Breast epithelium (tissue), 4 donors: ENCODE measurements at regions not wholly inside any gene's neighbourhood (a gene's known extent, or its start where the extent isn't known, plus 50 kb on each side); places are given as distances from the start of the nearest gene placed in this dataset.
"Not testable (repeated sequence)": the region's sequence is repeated elsewhere in the genome, so short reads cannot be mapped to it uniquely, and the experiment has no call there.

ENCODE experiments used
- DNase-seq, 2 donors: peaks; one replicate each; pipeline ENCODE4 v3.0.0-alpha.2; 2019; ENCODE audit warnings: low spot score in 2 of 2
- H3K27ac ChIP-seq, 2 donors: fragments of 200-600 bp; sonication (generic) in 1 of 2; one replicate each; pipeline ENCODE4 v1.5.1; 2016 to 2019; ENCODE audit warnings: mild to moderate bottlenecking in 1 of 2
- H3K27me3 ChIP-seq, 2 donors: fragments of 200-600 bp; sonication (generic) in 1 of 2; one replicate each; pipeline versions ENCODE4 v1.5.1 to v1.6.0; 2017 to 2019; ENCODE audit warnings: control low read depth in 1 of 2, mild to moderate bottlenecking in 1 of 2
- H3K36me3 ChIP-seq: fragments of 200-600 bp; one replicate; pipeline ENCODE4 v1.5.1; 2019
- H3K4me1 ChIP-seq, 2 donors: fragments of 200-600 bp; sonication (generic); one replicate each; pipeline ENCODE4 v1.5.1; 2016 to 2019; ENCODE audit warnings: control low read depth in 1 of 2
- H3K4me3 ChIP-seq, 3 donors: fragments of 200-600 bp; sonication (generic); 1 replicate in 2 of 3; 2 replicates in 1 of 3; pipeline ENCODE4 v1.5.1; 2016 to 2019; ENCODE audit warnings: mild to moderate bottlenecking in 3 of 3, moderate library complexity in 2 of 3
- H3K9me3 ChIP-seq, 2 donors: fragments of 200-600 bp; sonication (generic) in 1 of 2; one replicate each; pipeline ENCODE4 v1.5.1; 2016 to 2019; ENCODE audit warnings: control low read depth in 1 of 2
- CTCF ChIP-seq, 3 donors: fragments of 450-650 bp; IDR thresholded peaks; one replicate each; pipeline ENCODE4 v1.5.1; 2016 to 2017; ENCODE audit warnings: antibody characterized with exemption in 3 of 3, mild to moderate bottlenecking in 3 of 3, moderate library complexity in 3 of 3
- POLR2A ChIP-seq: fragments of 450-650 bp; IDR thresholded peaks from one replicate; pipeline ENCODE4 v1.6.1; 2016; ENCODE audit warnings: antibody characterized with exemption, mild to moderate bottlenecking, moderate library complexity
- POLR2AphosphoS5 ChIP-seq, 3 donors: sonication (generic); formaldehyde crosslinking; IDR thresholded peaks; one replicate each; pipeline ENCODE4 v1.6.1; 2017; ENCODE audit warnings: antibody characterized with exemption in 3 of 3
- intact Hi-C: fragments of 100-400 bp; cut with DNase I; formaldehyde crosslinking; loops from one replicate; pipeline ENCODE4 v1.15.1; 2023; ENCODE audit warnings: low total_unique reads

- Histone ChIP-seq H3K27me3 (no peaks in the 10 kb centered on the region), H3K4me3 (no peak overlapping the region), H3K27ac (no peak overlapping the region), H3K4me1 (no peaks in the 10 kb centered on the region), H3K36me3 (no peaks in the 10 kb centered on the region), H3K9me3 (peaks cover 5 to 9% of the 10 kb centered on the region in 2 donors)
- DNase-seq = no peak
- no peak for TF ChIP-seq POLR2A
- TF ChIP-seq POLR2AphosphoS5 (IDR thresholded peaks at IDR 0.05) = no peak
- TF ChIP-seq CTCF (IDR thresholded peaks at IDR 0.05) = no peak
- intact Hi-C loops = no loop called here
These were observed 65.0 kb upstream of the SYT9 start for GRCh38 chr11:7186676-7187075.

- H3K4me1 ChIP-seq, H3K9me3 ChIP-seq, H3K27ac ChIP-seq, DNase-seq, H3K36me3 ChIP-seq, intact Hi-C loops, H3K27me3 ChIP-seq, H3K4me3 ChIP-seq: not testable (repeated sequence)
These were observed 58.9 kb upstream of the SYT9 start for GRCh38 chr11:7192785-7193184.

- no peaks in the 10 kb centered on the region for H3K36me3 ChIP-seq
- no peak for DNase-seq
- intact Hi-C loops = no loop called here
- H3K9me3 ChIP-seq = no peaks in the 10 kb centered on the region
- TF ChIP-seq POLR2AphosphoS5 (IDR thresholded peaks at IDR 0.05) (no peak), CTCF (IDR thresholded peaks at IDR 0.05) (no peak), POLR2A (no peak)
- no peaks in the 10 kb centered on the region for H3K4me1 ChIP-seq
- no peaks in the 10 kb centered on the region for H3K27me3 ChIP-seq
- H3K27ac ChIP-seq = no peak overlapping the region
- H3K4me3 ChIP-seq = no peak overlapping the region
These were observed 55.1 kb upstream of the SYT9 start for GRCh38 chr11:7196396-7197146.

- no peak overlapping the region for H3K4me3 ChIP-seq
- no peaks in the 10 kb centered on the region for H3K9me3 ChIP-seq
- intact Hi-C loops = no loop called here
- H3K27me3 ChIP-seq = no peaks in the 10 kb centered on the region
- no peaks in the 10 kb centered on the region for H3K4me1 ChIP-seq
- DNase-seq = no peak
- TF ChIP-seq POLR2AphosphoS5 (IDR thresholded peaks at IDR 0.05) (no peak), CTCF (IDR thresholded peaks at IDR 0.05) (no peak), POLR2A (no peak)
- H3K27ac ChIP-seq = no peak overlapping the region
- H3K36me3 ChIP-seq = no peaks in the 10 kb centered on the region
These were observed 54.2 kb upstream of the SYT9 start for GRCh38 chr11:7197469-7197868.
